OCI-LY1 (cell line): ENCODE measurements at regions not wholly inside any gene's neighbourhood (a gene's known extent, or its start where the extent isn't known, plus 50 kb on each side); places are given as distances from the start of the nearest gene placed in this dataset.
"Not testable (repeated sequence)": the region's sequence is repeated elsewhere in the genome, so short reads cannot be mapped to it uniquely, and the experiment has no call there.

Experiments used
- H2AFZ ChIP-seq: fragments of 200-600 bp; sonication (generic), shearing (Covaris generic); 2 replicates; pipeline ENCODE4 v1.6.0; 2014; ENCODE audit warnings: antibody characterized with exemption, mild to moderate bottlenecking, low read length
- H3F3A ChIP-seq: fragments of 200-600 bp; sonication (generic), shearing (Covaris generic); 2 replicates; pipeline ENCODE4 v1.6.0; 2014; ENCODE audit warnings: mild to moderate bottlenecking, antibody characterized with exemption, low read length, moderate library complexity; ENCODE audit not compliant: insufficient read depth
- H3K27ac ChIP-seq: fragments of 200-600 bp; sonication (generic); 2 replicates; pipeline ENCODE4 v1.5.1; 2014; ENCODE audit warnings: low read length, mixed run types, mild to moderate bottlenecking, low read depth; ENCODE audit not compliant: poor library complexity, severe bottlenecking
- H3K27me3 ChIP-seq: fragments of 200-600 bp; sonication (generic); 2 replicates; pipeline ENCODE4 v1.6.0; 2014; ENCODE audit warnings: antibody characterized with exemption, mild to moderate bottlenecking, low read length, moderate library complexity; ENCODE audit not compliant: insufficient read depth
- H3K36me3 ChIP-seq: fragments of 200-600 bp; sonication (generic); 2 replicates; pipeline ENCODE4 v1.6.1; 2014; ENCODE audit warnings: mild to moderate bottlenecking, antibody characterized with exemption, low read length, moderate library complexity, mixed read lengths; ENCODE audit not compliant: insufficient read depth
- H3K4me1 ChIP-seq: fragments of 200-600 bp; sonication (generic); 2 replicates; pipeline ENCODE4 v1.5.1; 2014; ENCODE audit warnings: mild to moderate bottlenecking, low read length, moderate library complexity; ENCODE audit not compliant: insufficient read depth, severe bottlenecking
- H3K4me2 ChIP-seq: fragments of 200-600 bp; sonication (generic), shearing (Covaris generic); 2 replicates; pipeline ENCODE4 v1.6.1; 2014; ENCODE audit warnings: low read length
- H3K4me3 ChIP-seq: fragments of 200-600 bp; sonication (generic); 2 replicates; pipeline ENCODE4 v1.5.1; 2014; ENCODE audit warnings: low read length, low read depth, mild to moderate bottlenecking, mixed read lengths; ENCODE audit not compliant: poor library complexity, severe bottlenecking
- H3K79me2 ChIP-seq: fragments of 200-600 bp; shearing (Covaris generic); 2 replicates; pipeline ENCODE4 v1.6.1; 2016; ENCODE audit warnings: mixed run types, low read length, mixed read lengths; ENCODE audit not compliant: insufficient read depth
- H3K9ac ChIP-seq: fragments of 200-600 bp; sonication (generic), shearing (Covaris generic); 2 replicates; pipeline ENCODE4 v1.6.1; 2014; ENCODE audit warnings: mild to moderate bottlenecking, low read length, mixed read lengths
- H3K9me2 ChIP-seq: fragments of 200-600 bp; sonication (generic), shearing (Covaris generic); 2 replicates; pipeline ENCODE4 v1.6.1; 2014; ENCODE audit warnings: low read depth, mild to moderate bottlenecking, low read length, mixed read lengths
- H3K9me3 ChIP-seq: fragments of 200-600 bp; shearing (Covaris generic); 2 replicates; pipeline ENCODE4 v1.6.1; 2014; ENCODE audit warnings: low read length, mixed read lengths
- H4K20me1 ChIP-seq: fragments of 200-600 bp; sonication (generic), shearing (Covaris generic); 2 replicates; pipeline ENCODE4 v1.6.0; 2016; ENCODE audit warnings: mild to moderate bottlenecking, low read length; ENCODE audit not compliant: insufficient read depth
- CTCF ChIP-seq: fragments of 200-600 bp; sonication (generic), shearing (Covaris generic); IDR thresholded peaks from 2 replicates; pipeline ENCODE4 v1.5.1; 2017; ENCODE audit warnings: mild to moderate bottlenecking, antibody characterized with exemption, low read length, moderate library complexity, mixed read lengths
- EZH2 ChIP-seq: fragments of 200-600 bp; sonication (generic), shearing (Covaris generic); IDR thresholded peaks from 2 replicates; pipeline ENCODE4 v1.8.0; 2017; ENCODE audit warnings: borderline replicate concordance, mixed run types, mild to moderate bottlenecking, antibody characterized with exemption, low read length, moderate library complexity, mixed read lengths

GRCh38 chr1:215023155-215023832 lies 59.2 kb upstream of the KCNK2 start:
- Histone ChIP-seq H3K9me3 (no peaks in the 10 kb centered on the region), H3K9ac (no peak overlapping the region), H3K79me2 (no peaks in the 10 kb centered on the region), H3K27me3 (no peaks in the 10 kb centered on the region), H3K4me3 (no peak overlapping the region), H3K4me1 (no peaks in the 10 kb centered on the region), H2AFZ (no peak overlapping the region), H3F3A (no peaks in the 10 kb centered on the region), H4K20me1 (no peaks in the 10 kb centered on the region), H3K9me2 (no peaks in the 10 kb centered on the region), H3K27ac (no peak overlapping the region), H3K36me3 (no peaks in the 10 kb centered on the region), H3K4me2 (no peak overlapping the region)
- no peak for TF ChIP-seq CTCF
- TF ChIP-seq EZH2 = no peak

GRCh38 chr1:215028954-215029353 lies 53.6 kb upstream of the KCNK2 start:
- Histone ChIP-seq H3K9ac (no peak overlapping the region), H3K27ac (no peak overlapping the region), H3F3A (no peaks in the 10 kb centered on the region), H3K36me3 (no peaks in the 10 kb centered on the region), H2AFZ (no peak overlapping the region), H3K27me3 (no peaks in the 10 kb centered on the region), H4K20me1 (no peaks in the 10 kb centered on the region), H3K9me3 (no peaks in the 10 kb centered on the region), H3K4me1 (no peaks in the 10 kb centered on the region), H3K79me2 (no peaks in the 10 kb centered on the region), H3K4me2 (no peak overlapping the region), H3K4me3 (no peak overlapping the region), H3K9me2 (no peaks in the 10 kb centered on the region)
- no peak for TF ChIP-seq EZH2
- TF ChIP-seq CTCF = no peak

- not testable (repeated sequence) for H3K9ac ChIP-seq, H3K36me3 ChIP-seq, H3K27ac ChIP-seq, H3K27me3 ChIP-seq, H3K9me3 ChIP-seq, H3F3A ChIP-seq, H3K4me2 ChIP-seq, H3K4me3 ChIP-seq, H3K4me1 ChIP-seq, H2AFZ ChIP-seq, H4K20me1 ChIP-seq, H3K79me2 ChIP-seq, H3K9me2 ChIP-seq
Measured at GRCh38 chr1:215030581-215030980, 52.0 kb upstream of the KCNK2 start.

DNA sequence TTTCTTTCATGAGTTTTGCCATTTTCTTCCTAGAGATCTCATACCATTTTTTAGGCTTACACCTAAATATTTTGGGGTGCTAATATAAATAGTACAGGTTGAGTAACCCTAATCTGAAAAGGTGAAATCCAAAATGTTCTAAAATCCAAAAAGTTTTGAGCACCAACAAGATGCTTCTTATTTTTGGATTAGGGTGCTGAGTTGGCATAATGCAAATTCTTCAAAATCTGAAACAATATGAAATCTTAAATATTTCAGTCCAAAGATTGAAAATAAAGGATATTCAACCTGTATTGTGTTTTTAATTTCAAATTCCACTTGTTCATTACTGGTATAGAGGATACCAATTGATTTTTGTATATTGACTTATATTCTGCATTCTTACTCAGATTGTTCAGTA lies 51.1 kb upstream of the KCNK2 start:
- Histone ChIP-seq H4K20me1 (no peaks in the 10 kb centered on the region), H3F3A (no peaks in the 10 kb centered on the region), H3K36me3 (no peaks in the 10 kb centered on the region), H3K9me3 (no peaks in the 10 kb centered on the region), H3K4me3 (no peak overlapping the region), H3K9me2 (no peaks in the 10 kb centered on the region), H3K27me3 (no peaks in the 10 kb centered on the region), H3K79me2 (no peaks in the 10 kb centered on the region), H3K4me2 (no peak overlapping the region), H3K9ac (no peak overlapping the region), H3K4me1 (no peaks in the 10 kb centered on the region), H2AFZ (no peak overlapping the region), H3K27ac (no peak overlapping the region)
- TF ChIP-seq EZH2 (no peak), CTCF (no peak)
